ENCODE measurements at regions not wholly inside any gene's neighbourhood (a gene's known extent, or its start where the extent isn't known, plus 50 kb on each side); places are given as distances from the start of the nearest gene placed in this dataset.

- Mint-ChIP-seq H3K27me3 (ENCODE audit: low read depth) (peaks cover 6% of the 10 kb centered on the region), H3K4me3 (no peak overlapping the region), H3K4me1 (no peaks in the 10 kb centered on the region), H3K9me3 (no peaks in the 10 kb centered on the region), H3K27ac (peak overlapping the region in 2 of 3 experiments; percentile 0 to 11), H3K36me3 (ENCODE audit: low read depth) (no peaks in the 10 kb centered on the region)
- TF ChIP-seq CTCF (IDR thresholded peaks at IDR 0.05; ENCODE audit: unreplicated experiment in 3 of 3): peak; percentile 71 to 85 (median 74)
Observed at GRCh38 chr9:86413971-86414880, 60.0 kb upstream of the TUT7 start.

- no peak for TF ChIP-seq CTCF (IDR thresholded peaks at IDR 0.05; ENCODE audit: unreplicated experiment in 3 of 3)
- H3K36me3 Mint-ChIP-seq (ENCODE audit: low read depth): no peaks in the 10 kb centered on the region
- H3K27me3 Mint-ChIP-seq (ENCODE audit: low read depth): peaks cover 12% of the 10 kb centered on the region
- no peak overlapping the region for H3K4me3 Mint-ChIP-seq
- peaks cover 21% of the 10 kb centered on the region for H3K4me1 Mint-ChIP-seq
- no peak overlapping the region for H3K27ac Mint-ChIP-seq
- no peaks in the 10 kb centered on the region for H3K9me3 Mint-ChIP-seq
Observed at GRCh38 chr9:86410281-86410680, 56.1 kb upstream of the TUT7 start.

GRCh38 chr9:86408121-86408520, 53.9 kb upstream of the TUT7 start:
- no peaks in the 10 kb centered on the region for H3K36me3 Mint-ChIP-seq (ENCODE audit: low read depth)

GRCh38 chr9:86407022-86407421, 52.8 kb upstream of the TUT7 start:
- no peak for TF ChIP-seq CTCF (IDR thresholded peaks at IDR 0.05; ENCODE audit: unreplicated experiment in 3 of 3)
- no peaks in the 10 kb centered on the region for H3K9me3 Mint-ChIP-seq
- H3K27me3 Mint-ChIP-seq (ENCODE audit: low read depth): peaks cover 7% of the 10 kb centered on the region
- peaks cover 21% of the 10 kb centered on the region for H3K4me1 Mint-ChIP-seq
- H3K36me3 Mint-ChIP-seq (ENCODE audit: low read depth): no peaks in the 10 kb centered on the region
- H3K27ac Mint-ChIP-seq: no peak overlapping the region
- no peak overlapping the region for H3K4me3 Mint-ChIP-seq

More at GRCh38 chr9:86408121-86408520, 53.9 kb upstream of the TUT7 start:
- TF ChIP-seq CTCF (IDR thresholded peaks at IDR 0.05; ENCODE audit: unreplicated experiment in 3 of 3): no peak
- Mint-ChIP-seq H3K4me1 (peaks cover 21% of the 10 kb centered on the region), H3K27ac (no peak overlapping the region), H3K27me3 (ENCODE audit: low read depth) (peaks cover 12% of the 10 kb centered on the region), H3K9me3 (no peaks in the 10 kb centered on the region), H3K4me3 (no peak overlapping the region)

GRCh38 chr9:86406366-86406765, 52.2 kb upstream of the TUT7 start:
- Mint-ChIP-seq H3K36me3 (ENCODE audit: low read depth) (no peaks in the 10 kb centered on the region), H3K9me3 (no peaks in the 10 kb centered on the region), H3K4me3 (no peak overlapping the region), H3K27ac (peak overlapping the region in 1 of 3 experiments; percentile 21), H3K27me3 (ENCODE audit: low read depth) (peaks cover 6% of the 10 kb centered on the region), H3K4me1 (peaks cover 21% of the 10 kb centered on the region)
- TF ChIP-seq CTCF (IDR thresholded peaks at IDR 0.05; ENCODE audit: unreplicated experiment in 3 of 3): no peak

- TF ChIP-seq CTCF (IDR thresholded peaks at IDR 0.05; ENCODE audit: unreplicated experiment in 3 of 3): no peak
- peaks cover 6% of the 10 kb centered on the region for H3K27me3 Mint-ChIP-seq (ENCODE audit: low read depth)
- no peaks in the 10 kb centered on the region for H3K36me3 Mint-ChIP-seq (ENCODE audit: low read depth)
- H3K4me1 Mint-ChIP-seq: peaks cover 21% of the 10 kb centered on the region
- H3K4me3 Mint-ChIP-seq: peak overlapping the region in 1 of 3 experiments; percentile 40
- peak overlapping the region; percentile 6 to 53 (median 21) for H3K27ac Mint-ChIP-seq
- H3K9me3 Mint-ChIP-seq: no peaks in the 10 kb centered on the region
Observed at GRCh38 chr9:86405926-86406325, 51.7 kb upstream of the TUT7 start.

Data from nephron (organoid).